ENCODE measurements at regions not wholly inside any gene's neighbourhood (a gene's known extent, or its start where the extent isn't known, plus 50 kb on each side); places are given as distances from the start of the nearest gene placed in this dataset.

DNA sequence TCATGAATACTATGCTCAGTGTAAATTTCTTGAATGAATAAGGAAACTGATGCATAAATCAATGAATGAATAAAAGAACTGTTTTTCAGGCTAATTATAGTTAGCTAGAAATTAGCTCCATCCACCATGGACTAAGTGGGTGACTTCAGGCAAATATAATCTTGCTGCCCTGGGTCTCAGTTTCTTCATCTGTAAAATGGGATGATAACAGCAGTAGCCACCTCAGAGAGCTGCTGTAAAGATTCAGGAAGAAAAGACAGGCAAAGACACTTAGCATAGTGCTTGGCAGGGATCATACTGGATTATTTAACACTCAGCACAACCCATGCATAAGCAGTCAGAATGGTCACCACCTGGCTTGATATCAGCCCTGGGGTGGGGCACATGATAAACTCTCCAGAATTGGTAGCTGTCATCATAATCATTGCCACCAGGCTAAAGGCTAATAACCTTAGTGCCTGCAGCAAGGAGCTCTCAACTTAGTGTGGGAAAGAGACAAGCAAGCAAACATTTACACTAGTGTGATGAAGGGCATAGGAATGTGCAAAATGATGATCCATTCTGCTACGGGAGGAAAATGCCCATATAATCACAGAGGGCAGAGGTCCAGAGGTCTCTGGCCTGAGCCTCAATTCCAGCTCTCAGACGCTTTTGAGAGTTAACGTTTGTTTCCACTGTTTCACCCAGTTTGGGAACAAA, 234.7 kb upstream of the TBX3 start:
- TF ChIP-seq, protein P1, sequence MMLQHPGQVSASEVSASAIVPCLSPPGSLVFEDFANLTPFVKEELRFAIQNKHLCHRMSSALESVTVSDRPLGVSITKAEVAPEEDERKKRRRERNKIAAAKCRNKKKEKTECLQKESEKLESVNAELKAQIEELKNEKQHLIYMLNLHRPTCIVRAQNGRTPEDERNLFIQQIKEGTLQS (IDR thresholded peaks at IDR 0.05) = no peak
- TF ChIP-seq POLR2AphosphoS5 (IDR thresholded peaks at IDR 0.05; ENCODE audit: low read depth, low read length) = no peak
- TF ChIP-seq, protein P2, sequence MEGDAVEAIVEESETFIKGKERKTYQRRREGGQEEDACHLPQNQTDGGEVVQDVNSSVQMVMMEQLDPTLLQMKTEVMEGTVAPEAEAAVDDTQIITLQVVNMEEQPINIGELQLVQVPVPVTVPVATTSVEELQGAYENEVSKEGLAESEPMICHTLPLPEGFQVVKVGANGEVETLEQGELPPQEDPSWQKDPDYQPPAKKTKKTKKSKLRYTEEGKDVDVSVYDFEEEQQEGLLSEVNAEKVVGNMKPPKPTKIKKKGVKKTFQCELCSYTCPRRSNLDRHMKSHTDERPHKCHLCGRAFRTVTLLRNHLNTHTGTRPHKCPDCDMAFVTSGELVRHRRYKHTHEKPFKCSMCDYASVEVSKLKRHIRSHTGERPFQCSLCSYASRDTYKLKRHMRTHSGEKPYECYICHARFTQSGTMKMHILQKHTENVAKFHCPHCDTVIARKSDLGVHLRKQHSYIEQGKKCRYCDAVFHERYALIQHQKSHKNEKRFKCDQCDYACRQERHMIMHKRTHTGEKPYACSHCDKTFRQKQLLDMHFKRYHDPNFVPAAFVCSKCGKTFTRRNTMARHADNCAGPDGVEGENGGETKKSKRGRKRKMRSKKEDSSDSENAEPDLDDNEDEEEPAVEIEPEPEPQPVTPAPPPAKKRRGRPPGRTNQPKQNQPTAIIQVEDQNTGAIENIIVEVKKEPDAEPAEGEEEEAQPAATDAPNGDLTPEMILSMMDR (IDR thresholded peaks at IDR 0.05 in 2 of 3, conservative IDR thresholded peaks at IDR 0.05 in 1 of 3; ENCODE audit: borderline replicate concordance in 1 of 3, insufficient read depth in 1 of 3, low read depth in 2 of 3, low read length in 2 of 3) = no peak
- no peak for TF ChIP-seq RAD21 (IDR thresholded peaks at IDR 0.05; ENCODE audit: low read depth)
- no peak for TF ChIP-seq POLR2A (IDR thresholded peaks at IDR 0.05; ENCODE audit: borderline replicate concordance, extremely low read depth, insufficient read depth, insufficient read length)
- no peak for TF ChIP-seq EZH2phosphoT487 (IDR thresholded peaks at IDR 0.05; ENCODE audit: borderline replicate concordance)
- TF ChIP-seq ZFX (IDR thresholded peaks at IDR 0.05) = no peak
- TF ChIP-seq SP1 (IDR thresholded peaks at IDR 0.05; ENCODE audit: low read depth) = no peak
- TF ChIP-seq, protein P3, sequence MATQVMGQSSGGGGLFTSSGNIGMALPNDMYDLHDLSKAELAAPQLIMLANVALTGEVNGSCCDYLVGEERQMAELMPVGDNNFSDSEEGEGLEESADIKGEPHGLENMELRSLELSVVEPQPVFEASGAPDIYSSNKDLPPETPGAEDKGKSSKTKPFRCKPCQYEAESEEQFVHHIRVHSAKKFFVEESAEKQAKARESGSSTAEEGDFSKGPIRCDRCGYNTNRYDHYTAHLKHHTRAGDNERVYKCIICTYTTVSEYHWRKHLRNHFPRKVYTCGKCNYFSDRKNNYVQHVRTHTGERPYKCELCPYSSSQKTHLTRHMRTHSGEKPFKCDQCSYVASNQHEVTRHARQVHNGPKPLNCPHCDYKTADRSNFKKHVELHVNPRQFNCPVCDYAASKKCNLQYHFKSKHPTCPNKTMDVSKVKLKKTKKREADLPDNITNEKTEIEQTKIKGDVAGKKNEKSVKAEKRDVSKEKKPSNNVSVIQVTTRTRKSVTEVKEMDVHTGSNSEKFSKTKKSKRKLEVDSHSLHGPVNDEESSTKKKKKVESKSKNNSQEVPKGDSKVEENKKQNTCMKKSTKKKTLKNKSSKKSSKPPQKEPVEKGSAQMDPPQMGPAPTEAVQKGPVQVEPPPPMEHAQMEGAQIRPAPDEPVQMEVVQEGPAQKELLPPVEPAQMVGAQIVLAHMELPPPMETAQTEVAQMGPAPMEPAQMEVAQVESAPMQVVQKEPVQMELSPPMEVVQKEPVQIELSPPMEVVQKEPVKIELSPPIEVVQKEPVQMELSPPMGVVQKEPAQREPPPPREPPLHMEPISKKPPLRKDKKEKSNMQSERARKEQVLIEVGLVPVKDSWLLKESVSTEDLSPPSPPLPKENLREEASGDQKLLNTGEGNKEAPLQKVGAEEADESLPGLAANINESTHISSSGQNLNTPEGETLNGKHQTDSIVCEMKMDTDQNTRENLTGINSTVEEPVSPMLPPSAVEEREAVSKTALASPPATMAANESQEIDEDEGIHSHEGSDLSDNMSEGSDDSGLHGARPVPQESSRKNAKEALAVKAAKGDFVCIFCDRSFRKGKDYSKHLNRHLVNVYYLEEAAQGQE (IDR thresholded peaks at IDR 0.05; ENCODE audit: low read depth) = no peak
- TF ChIP-seq, protein P4, sequence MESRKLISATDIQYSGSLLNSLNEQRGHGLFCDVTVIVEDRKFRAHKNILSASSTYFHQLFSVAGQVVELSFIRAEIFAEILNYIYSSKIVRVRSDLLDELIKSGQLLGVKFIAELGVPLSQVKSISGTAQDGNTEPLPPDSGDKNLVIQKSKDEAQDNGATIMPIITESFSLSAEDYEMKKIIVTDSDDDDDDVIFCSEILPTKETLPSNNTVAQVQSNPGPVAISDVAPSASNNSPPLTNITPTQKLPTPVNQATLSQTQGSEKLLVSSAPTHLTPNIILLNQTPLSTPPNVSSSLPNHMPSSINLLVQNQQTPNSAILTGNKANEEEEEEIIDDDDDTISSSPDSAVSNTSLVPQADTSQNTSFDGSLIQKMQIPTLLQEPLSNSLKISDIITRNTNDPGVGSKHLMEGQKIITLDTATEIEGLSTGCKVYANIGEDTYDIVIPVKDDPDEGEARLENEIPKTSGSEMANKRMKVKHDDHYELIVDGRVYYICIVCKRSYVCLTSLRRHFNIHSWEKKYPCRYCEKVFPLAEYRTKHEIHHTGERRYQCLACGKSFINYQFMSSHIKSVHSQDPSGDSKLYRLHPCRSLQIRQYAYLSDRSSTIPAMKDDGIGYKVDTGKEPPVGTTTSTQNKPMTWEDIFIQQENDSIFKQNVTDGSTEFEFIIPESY (IDR thresholded peaks at IDR 0.05; ENCODE audit: extremely low read depth, insufficient replicate concordance, low read length) = no peak
- TF ChIP-seq EZH2 (IDR thresholded peaks at IDR 0.05) = no peak
- no peak for TF ChIP-seq JUND (IDR thresholded peaks at IDR 0.05)
- TF ChIP-seq EGR1 (IDR thresholded peaks at IDR 0.05; ENCODE audit: low read depth) = no peak
- TF ChIP-seq YY1 (IDR thresholded peaks at IDR 0.05; ENCODE audit: extremely low read depth, insufficient replicate concordance, low read depth, low read length) = no peak
- no peak for TF ChIP-seq ZNF274 (IDR thresholded peaks at IDR 0.05; ENCODE audit: low read depth, low read length)
- peaks cover 12 to 34% of the 10 kb centered on the region in 2 experiments; a peak in 3 of 4 replicates for H3K4me1 ChIP-seq (ENCODE audit: control insufficient read depth in 1 of 2, insufficient read depth in 2 of 2, low read length in 2 of 2)
- no peak overlapping the region for H3K9ac ChIP-seq (ENCODE audit: low read length)
- no peak overlapping the region for H2AFZ ChIP-seq (ENCODE audit: low read depth, low read length, poor library complexity, severe bottlenecking)
- H3K4me3 ChIP-seq (replicated peaks in 1 of 2; ENCODE audit: low read depth in 1 of 2, low read length in 2 of 2) = no peak overlapping the region
- H3K79me2 ChIP-seq (ENCODE audit: insufficient read depth, low read length) = no peaks in the 10 kb centered on the region
- no peaks in the 10 kb centered on the region for H3K9me2 ChIP-seq (ENCODE audit: insufficient read depth)
- no peaks in the 10 kb centered on the region for H3K9me3 ChIP-seq (ENCODE audit: control insufficient read depth in 1 of 2, insufficient read depth in 1 of 2, low read depth in 1 of 2, low read length in 2 of 2)
- H3K27ac ChIP-seq (ENCODE audit: low read depth, low read length) = no peak overlapping the region
- ATAC-seq = no peak
- ChIA-PET POLR2A (no interaction called here), RAD21 (ENCODE audit: low non-redundant PET in 1 of 2, low total read pairs in 2 of 2, uncharacterized antibody in 2 of 2, unreplicated experiment in 2 of 2) (no interaction called here), CTCF (no interaction called here)
- no peaks in the 10 kb centered on the region for H3K27me3 ChIP-seq (ENCODE audit: insufficient read depth, low read length)
- no peaks in the 10 kb centered on the region for H4K20me1 ChIP-seq (ENCODE audit: insufficient read depth)
- intact Hi-C loops (cut with micrococcal nuclease) = no loop called here
- H3K4me2 ChIP-seq (ENCODE audit: low read length) = no peak overlapping the region
- BruUV-seq (replicated peaks) = no TSS peak
- DNase-seq (ENCODE audit: low read depth, low spot score) = no peak
- H3K36me3 ChIP-seq (ENCODE audit: control insufficient read depth in 1 of 2, insufficient read depth in 2 of 2, low read length in 2 of 2) = no peaks in the 10 kb centered on the region

Measured in HCT116 (cell line).